ENCODE measurements at regions not wholly inside any gene's neighbourhood (a gene's known extent, or its start where the extent isn't known, plus 50 kb on each side); places are given as distances from the start of the nearest gene placed in this dataset.

GRCh38 chr10:9188022-9188810, 1133.7 kb downstream of the GATA3 start:
- no peak overlapping the region for H3K27ac ChIP-seq (ENCODE audit: insufficient read depth, low read depth, low read length)
- H3K9me3 ChIP-seq (replicated peaks; ENCODE audit: control insufficient read depth, insufficient read depth, low read length): no peaks in the 10 kb centered on the region
- CTCF ChIA-PET: no interaction called here
- H3K79me2 ChIP-seq (ENCODE audit: control insufficient read depth, insufficient read depth, low read length): no peaks in the 10 kb centered on the region
- H3K36me3 ChIP-seq (ENCODE audit: control insufficient read depth in 2 of 2, extremely low read depth in 1 of 2, insufficient read depth in 2 of 2, low read length in 2 of 2): no peaks in the 10 kb centered on the region
- dilution Hi-C loops (cut with MboI; ENCODE audit: extremely low pct_ligation_motif_present, low sequenced_read_pairs): no loop called here
- H3K4me2 ChIP-seq (ENCODE audit: insufficient read depth, low read length): no peak overlapping the region
- no peak for FAIRE-seq
- no TSS peak for BruUV-seq (replicated peaks)
- no peaks in the 10 kb centered on the region for H4K20me1 ChIP-seq (replicated peaks; ENCODE audit: control insufficient read depth, extremely low read depth, insufficient read depth, low read length)
- H3K9ac ChIP-seq (replicated peaks; ENCODE audit: extremely low read depth, insufficient read depth, low read length): no peak overlapping the region
- H2AFZ ChIP-seq (ENCODE audit: low read depth, low read length): no peak overlapping the region
- no peak for DNase-seq (ENCODE audit: low read depth, low spot score)
- no peaks in the 10 kb centered on the region for H3K9me1 ChIP-seq (replicated peaks; ENCODE audit: control insufficient read depth, extremely low read depth, insufficient read depth, low read length)
- H3K4me3 ChIP-seq (replicated peaks in 1 of 3; ENCODE audit: insufficient read depth in 1 of 3, low read depth in 1 of 3, low read length in 3 of 3): no peak overlapping the region
- POLR2A ChIA-PET: no interaction called here
- no peaks in the 10 kb centered on the region for H3K27me3 ChIP-seq (ENCODE audit: control insufficient read depth in 2 of 2, insufficient read depth in 2 of 2, low read length in 2 of 2)
- no peak for TF ChIP-seq EZH2 (IDR thresholded peaks at IDR 0.05; ENCODE audit: borderline replicate concordance, low read depth, low read length, severe bottlenecking)
- TF ChIP-seq JUN (IDR thresholded peaks at IDR 0.05; ENCODE audit: borderline replicate concordance, insufficient read depth, insufficient read length, low read depth): no peak
- no peak for TF ChIP-seq POLR2AphosphoS5 (IDR thresholded peaks at IDR 0.05; ENCODE audit: insufficient read depth, low read depth, low read length)
- TF ChIP-seq CTCF (IDR thresholded peaks at IDR 0.05; ENCODE audit: extremely low read depth in 1 of 2, insufficient read depth in 1 of 2, low read depth in 1 of 2, low read length in 2 of 2): no peak
- no peak for TF ChIP-seq GATA2 (IDR thresholded peaks at IDR 0.05; ENCODE audit: insufficient read depth, insufficient read length, low read depth, low read length)
- TF ChIP-seq MYC (IDR thresholded peaks at IDR 0.05; ENCODE audit: low read depth, low read length): no peak
- no peak for TF ChIP-seq MAX (IDR thresholded peaks at IDR 0.05; ENCODE audit: insufficient read depth, insufficient read length)
- no peak for TF ChIP-seq POLR2A (IDR thresholded peaks at IDR 0.05; ENCODE audit: low read depth, low read length)
- TF ChIP-seq FOS (IDR thresholded peaks at IDR 0.05; ENCODE audit: borderline replicate concordance, insufficient read depth, low read length): no peak
- no peaks in the 10 kb centered on the region for H3K4me1 ChIP-seq (ENCODE audit: control insufficient read depth, extremely low read depth, insufficient read depth, low read length)
- intact Hi-C loops (cut with micrococcal nuclease): no loop called here

Measured in endothelial cell of umbilical vein (primary cell).